ENCODE measurements at regions not wholly inside any gene's neighbourhood (a gene's known extent, or its start where the extent isn't known, plus 50 kb on each side); places are given as distances from the start of the nearest gene placed in this dataset.

DNA sequence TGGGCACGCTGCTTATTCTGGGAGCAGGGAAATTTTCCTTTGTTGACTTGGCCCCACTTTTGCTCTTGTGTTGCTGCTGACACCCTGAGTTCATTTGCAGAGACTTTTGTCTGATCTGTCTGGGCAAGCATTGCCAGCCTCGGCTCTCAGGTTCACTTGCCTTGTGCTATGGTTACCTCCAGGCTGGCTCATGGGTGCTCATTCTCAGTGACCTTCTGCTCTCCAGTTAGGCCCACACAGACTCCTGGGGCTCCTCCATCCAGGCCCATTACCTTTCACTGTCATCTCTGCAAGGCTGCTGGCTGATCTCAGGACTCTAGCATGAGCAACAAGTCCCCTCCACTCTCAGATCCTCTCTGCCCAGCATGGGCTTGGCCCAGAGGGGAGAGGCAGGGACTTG, 108.3 kb downstream of the IL20RB start:
- TF ChIP-seq POLR2A (IDR thresholded peaks at IDR 0.05): no peak
- no peak for TF ChIP-seq CTCF (IDR thresholded peaks at IDR 0.05)

Measured in esophagus squamous epithelium (tissue), 4 donors.